Neutrophil (primary cell): ENCODE measurements at regions not wholly inside any gene's neighbourhood (a gene's known extent, or its start where the extent isn't known, plus 50 kb on each side); places are given as distances from the start of the nearest gene placed in this dataset.

Experiments
- H3K27ac ChIP-seq: fragments of 200-600 bp; sonication (generic); 2 replicates; pipeline ENCODE4 v1.5.1; 2016; ENCODE audit warnings: mild to moderate bottlenecking, moderate library complexity
- H3K27me3 ChIP-seq: fragments of 200-600 bp; sonication (generic); 2 replicates; pipeline ENCODE4 v1.6.0; 2016; ENCODE audit warnings: mild to moderate bottlenecking
- H3K36me3 ChIP-seq: fragments of 200-600 bp; sonication (generic); 2 replicates; pipeline ENCODE4 v1.5.1; 2017
- H3K4me1 ChIP-seq, 2 experiments: fragments of 200-600 bp in 1 of 2; sonication (generic) in 1 of 2; 1 replicate in 1 of 2; 2 replicates in 1 of 2; pipeline versions ENCODE4 v1.5.1 to v1.6.1; 2013 to 2016; ENCODE audit warnings: low read depth in 1 of 2, low read length in 1 of 2, mild to moderate bottlenecking in 1 of 2, moderate library complexity in 1 of 2; ENCODE audit not compliant: control insufficient read depth in 1 of 2, insufficient read depth in 1 of 2
- H3K4me3 ChIP-seq, 2 experiments: fragments of 200-600 bp in 1 of 2; sonication (generic) in 1 of 2; 1 replicate in 1 of 2; 2 replicates in 1 of 2; pipeline ENCODE4 v1.5.1; 2013 to 2016; ENCODE audit warnings: low read depth in 1 of 2, low read length in 1 of 2, mild to moderate bottlenecking in 1 of 2, moderate library complexity in 1 of 2
- H3K9me3 ChIP-seq: fragments of 200-600 bp; sonication (generic); 2 replicates; pipeline ENCODE4 v1.5.1; 2016
- TF ChIP-seq, protein P1 (sequence below): fragments of 200-600 bp; sonication (generic); IDR thresholded peaks from 2 replicates; pipeline ENCODE4 v1.5.1; 2016; ENCODE audit warnings: antibody characterized with exemption

DNA sequence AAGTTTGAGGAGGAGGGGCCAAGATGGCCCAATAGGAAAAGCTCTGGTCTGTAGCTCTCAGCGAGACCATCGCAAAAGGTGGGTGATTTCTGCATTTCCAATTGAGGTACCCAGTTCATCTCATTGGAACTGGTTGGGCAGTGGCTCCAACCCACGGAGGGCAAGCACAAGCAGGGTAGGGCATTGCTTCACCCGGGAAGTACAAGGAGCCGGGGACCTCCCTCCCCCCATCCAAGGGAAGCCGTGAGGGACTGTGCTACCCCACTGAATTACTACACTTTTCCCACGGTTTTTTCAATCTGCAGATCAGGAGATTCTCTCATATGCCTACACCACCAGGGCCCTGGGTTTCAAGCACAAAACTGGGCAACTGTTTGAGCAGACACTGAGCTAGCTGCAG lies 58.0 kb upstream of the EFCAB3 start:
- H3K27ac ChIP-seq, result no peak overlapping the region
- H3K4me3 ChIP-seq, result no peak overlapping the region
- peaks cover 10% of the 10 kb centered on the region for H3K27me3 ChIP-seq
- H3K4me1 ChIP-seq, result no peaks in the 10 kb centered on the region
- no peaks in the 10 kb centered on the region for H3K9me3 ChIP-seq
- no peaks in the 10 kb centered on the region for H3K36me3 ChIP-seq
- TF ChIP-seq, protein P1, sequence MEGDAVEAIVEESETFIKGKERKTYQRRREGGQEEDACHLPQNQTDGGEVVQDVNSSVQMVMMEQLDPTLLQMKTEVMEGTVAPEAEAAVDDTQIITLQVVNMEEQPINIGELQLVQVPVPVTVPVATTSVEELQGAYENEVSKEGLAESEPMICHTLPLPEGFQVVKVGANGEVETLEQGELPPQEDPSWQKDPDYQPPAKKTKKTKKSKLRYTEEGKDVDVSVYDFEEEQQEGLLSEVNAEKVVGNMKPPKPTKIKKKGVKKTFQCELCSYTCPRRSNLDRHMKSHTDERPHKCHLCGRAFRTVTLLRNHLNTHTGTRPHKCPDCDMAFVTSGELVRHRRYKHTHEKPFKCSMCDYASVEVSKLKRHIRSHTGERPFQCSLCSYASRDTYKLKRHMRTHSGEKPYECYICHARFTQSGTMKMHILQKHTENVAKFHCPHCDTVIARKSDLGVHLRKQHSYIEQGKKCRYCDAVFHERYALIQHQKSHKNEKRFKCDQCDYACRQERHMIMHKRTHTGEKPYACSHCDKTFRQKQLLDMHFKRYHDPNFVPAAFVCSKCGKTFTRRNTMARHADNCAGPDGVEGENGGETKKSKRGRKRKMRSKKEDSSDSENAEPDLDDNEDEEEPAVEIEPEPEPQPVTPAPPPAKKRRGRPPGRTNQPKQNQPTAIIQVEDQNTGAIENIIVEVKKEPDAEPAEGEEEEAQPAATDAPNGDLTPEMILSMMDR, result no peak

DNA sequence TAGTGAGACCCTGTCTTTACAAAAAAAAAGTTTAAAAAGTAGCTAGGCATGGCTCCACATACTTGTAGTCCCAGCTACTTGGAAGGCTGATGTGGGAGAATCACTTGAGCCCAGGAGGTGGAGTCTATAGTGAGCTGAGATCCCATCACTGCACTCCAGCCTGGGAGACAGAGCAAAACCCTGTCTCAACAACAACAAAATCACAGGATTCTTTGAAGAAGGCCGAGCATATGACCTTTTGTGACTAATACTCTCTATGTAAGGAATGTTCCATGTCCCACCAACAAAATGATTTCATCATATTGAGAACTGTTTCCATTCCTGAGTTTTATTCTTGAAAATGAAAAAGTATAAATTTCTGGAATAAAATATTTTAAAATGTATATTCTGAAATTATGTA lies 58.9 kb upstream of the EFCAB3 start:
- Histone ChIP-seq H3K36me3 (no peaks in the 10 kb centered on the region), H3K4me1 (no peaks in the 10 kb centered on the region), H3K27ac (no peak overlapping the region), H3K9me3 (no peaks in the 10 kb centered on the region), H3K27me3 (peaks cover 10% of the 10 kb centered on the region), H3K4me3 (no peak overlapping the region)
- TF ChIP-seq, protein P1, result no peak

DNA sequence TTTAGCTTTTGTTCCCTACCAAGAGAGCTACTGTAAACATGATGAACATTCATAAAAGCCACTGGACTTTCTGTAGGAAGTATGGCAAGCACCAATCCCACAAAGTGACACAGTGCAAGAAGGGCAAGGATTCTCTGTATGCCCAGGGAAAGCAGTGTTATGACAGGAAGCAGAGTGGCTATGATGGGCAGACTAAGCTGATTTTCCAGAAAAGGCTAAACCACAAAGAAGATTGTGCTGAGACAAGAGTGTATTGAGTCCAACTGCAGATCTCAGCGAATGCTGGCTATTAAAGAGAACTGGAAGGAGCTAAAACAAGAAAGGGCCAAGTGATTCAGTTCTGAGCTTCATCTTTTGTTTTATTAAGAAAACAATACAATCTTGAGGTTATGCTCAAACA lies 60.5 kb upstream of the EFCAB3 start:
- Histone ChIP-seq H3K4me3 (no peak overlapping the region), H3K36me3 (no peaks in the 10 kb centered on the region), H3K9me3 (no peaks in the 10 kb centered on the region), H3K4me1 (no peaks in the 10 kb centered on the region), H3K27ac (no peak overlapping the region), H3K27me3 (peaks cover 10% of the 10 kb centered on the region)
- TF ChIP-seq, protein P1, result no peak

DNA sequence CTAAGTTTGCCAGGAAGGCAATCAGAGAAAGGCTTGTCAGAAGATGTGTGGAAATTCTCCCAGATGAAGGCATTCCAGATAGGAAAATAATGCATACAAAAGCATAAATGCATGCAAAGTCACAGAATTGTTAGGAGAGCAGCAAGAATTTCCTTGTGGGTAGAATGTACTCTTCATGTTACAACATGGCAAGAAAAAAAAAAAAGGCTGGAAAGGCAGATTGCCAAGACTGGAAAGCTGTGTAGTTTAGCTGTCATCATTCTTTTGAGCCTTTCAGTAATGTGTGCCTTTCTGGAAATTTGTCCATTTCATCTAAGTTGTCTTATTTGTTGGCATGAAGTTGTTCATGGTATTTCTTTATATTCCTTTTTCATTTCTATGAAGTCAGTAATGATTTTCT lies 71.0 kb upstream of the EFCAB3 start:
- TF ChIP-seq, protein P1, result no peak
- H3K9me3 ChIP-seq, result no peaks in the 10 kb centered on the region
- no peak overlapping the region for H3K4me3 ChIP-seq
- no peak overlapping the region for H3K27ac ChIP-seq
- no peaks in the 10 kb centered on the region for H3K4me1 ChIP-seq
- peaks cover 18% of the 10 kb centered on the region for H3K27me3 ChIP-seq
- H3K36me3 ChIP-seq, result no peaks in the 10 kb centered on the region

DNA sequence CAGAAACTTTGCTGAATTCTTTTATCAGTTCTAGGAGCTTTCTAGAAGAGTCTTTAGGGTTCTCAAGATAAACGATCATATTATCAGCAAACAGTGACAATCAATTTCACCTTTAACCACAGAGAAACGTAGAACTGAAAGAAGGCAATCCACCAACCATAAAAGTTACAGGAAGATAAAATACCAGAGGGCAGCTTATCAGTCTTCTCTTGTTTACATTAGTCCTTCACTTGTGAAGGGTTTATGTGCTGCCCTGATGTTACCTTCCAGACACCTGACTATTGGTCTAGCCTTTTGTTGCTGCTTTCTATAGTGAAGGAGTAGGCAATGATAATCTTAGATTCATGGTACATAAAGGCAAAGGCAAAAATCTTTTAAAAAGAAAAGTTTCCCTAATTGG lies 73.2 kb upstream of the EFCAB3 start:
- Histone ChIP-seq H3K4me1 (no peaks in the 10 kb centered on the region), H3K36me3 (no peaks in the 10 kb centered on the region), H3K27me3 (peaks cover 18% of the 10 kb centered on the region), H3K4me3 (no peak overlapping the region), H3K9me3 (no peaks in the 10 kb centered on the region), H3K27ac (no peak overlapping the region)
- TF ChIP-seq, protein P1, result no peak

DNA sequence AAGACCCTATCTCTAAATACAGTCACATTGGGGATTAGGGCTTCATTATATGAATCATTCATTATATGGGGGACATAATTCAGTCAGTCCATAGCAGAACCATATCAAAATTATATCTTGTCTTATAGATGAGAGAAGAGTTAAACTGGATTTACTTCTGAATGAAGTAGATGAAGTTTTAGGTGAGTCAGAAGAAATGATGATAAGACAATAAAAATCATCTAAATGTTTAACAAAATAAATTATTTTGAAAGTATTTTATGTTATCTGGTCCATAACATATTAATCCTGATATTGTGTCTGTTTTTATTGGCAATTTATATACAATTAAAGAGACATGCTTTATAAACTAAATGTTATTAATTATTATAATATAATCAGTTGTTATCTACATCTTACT lies 76.9 kb upstream of the EFCAB3 start:
- H3K27ac ChIP-seq, result no peak overlapping the region
- H3K27me3 ChIP-seq, result peaks cover 14% of the 10 kb centered on the region
- TF ChIP-seq, protein P1, result no peak
- no peaks in the 10 kb centered on the region for H3K36me3 ChIP-seq
- no peaks in the 10 kb centered on the region for H3K9me3 ChIP-seq
- H3K4me1 ChIP-seq, result no peaks in the 10 kb centered on the region
- no peak overlapping the region for H3K4me3 ChIP-seq
